Heart left ventricle (tissue), 16 donors: ENCODE measurements at regions not wholly inside any gene's neighbourhood (a gene's known extent, or its start where the extent isn't known, plus 50 kb on each side); places are given as distances from the start of the nearest gene placed in this dataset.
"Not testable (repeated sequence)": the region's sequence is repeated elsewhere in the genome, so short reads cannot be mapped to it uniquely, and the experiment has no call there.

ENCODE experiments used
- ATAC-seq, 4 donors: fragments of 200-7000 bp; cut with Tn5 transposase; one replicate each; pipeline ENCODE4 v1.9.1; 2020 to 2022; ENCODE audit warnings: moderate library complexity in 4 of 4, mild to moderate bottlenecking in 3 of 4, moderate number of reproducible peaks in 1 of 4
- DNase-seq, 5 donors: peaks; one replicate each; pipeline ENCODE4 v3.0.0-alpha.2; 2020
- H3K27ac ChIP-seq, 12 donors: fragments of 200-600 bp; sonication (generic) in 4 of 12; one replicate each; pipeline versions ENCODE4 v1.5.0 to v1.8.0; 2016 to 2022; ENCODE audit warnings: mild to moderate bottlenecking in 2 of 12
- H3K27me3 ChIP-seq, 9 donors: fragments of 200-600 bp; sonication (generic) in 2 of 9; one replicate each; pipeline versions ENCODE4 v1.5.1 to v1.8.0; 2016 to 2022; ENCODE audit warnings: mild to moderate bottlenecking in 3 of 9
- H3K36me3 ChIP-seq, 9 donors: fragments of 200-600 bp; sonication (generic) in 2 of 9; one replicate each; pipeline versions ENCODE4 v1.5.0 to v1.8.0; 2018 to 2022; ENCODE audit warnings: mild to moderate bottlenecking in 2 of 9
- H3K4me1 ChIP-seq, 12 donors: fragments of 200-600 bp; sonication (generic) in 4 of 12; one replicate each; pipeline versions ENCODE4 v1.5.0 to v1.8.0; 2016 to 2022; ENCODE audit warnings: mild to moderate bottlenecking in 3 of 12
- H3K4me3 ChIP-seq, 12 donors: fragments of 200-600 bp; sonication (generic) in 4 of 12; one replicate each; pipeline versions ENCODE4 v1.5.0 to v1.8.0; 2017 to 2022; ENCODE audit warnings: mild to moderate bottlenecking in 9 of 12, moderate library complexity in 4 of 12
- H3K9me3 ChIP-seq, 12 donors: fragments of 200-600 bp; sonication (generic) in 4 of 12; one replicate each; pipeline versions ENCODE4 v1.5.0 to v1.8.0; 2016 to 2022; ENCODE audit warnings: mild to moderate bottlenecking in 1 of 12
- POLR2A ChIP-seq, 2 donors: fragments of 450-650 bp; IDR thresholded peaks; one replicate each; pipeline ENCODE4 v1.6.1; 2017; ENCODE audit warnings: antibody characterized with exemption in 2 of 2, mild to moderate bottlenecking in 2 of 2, moderate library complexity in 2 of 2
- WGBS, 4 donors: extraction: QIAGEN DNeasy Blood & Tissue Kit in 2 of 4; methylation state at CpG; one replicate each; pipeline versions ENCODE4 v1.1.5 to v1.1.7; 2013 to 2018; 5-methylcytosine and 5-hydroxymethylcytosine counted together
- intact Hi-C, 10 donors: fragments of 100-400 bp; cut with DNase I; formaldehyde crosslinking; loops; one replicate each; pipeline versions ENCODE4 v1.11.1 to v1.14.2; 2022
- TF ChIP-seq, protein P1 (sequence below), 12 donors: fragments of 200-600 bp; sonication (generic) in 4 of 12; IDR thresholded peaks; one replicate each; pipeline versions ENCODE4 v1.5.0 to v1.8.0; 2018 to 2022; ENCODE audit warnings: antibody characterized with exemption in 12 of 12, mild to moderate bottlenecking in 5 of 12
- donor health status: ischemic (EF 13 %, LVEDD 7.1; RV severe dilation, severe dysfunction).
- donor health status: healthy with polysubstance abuse.
- donor health status: DM: no; HTN: yes; CAD: no.
- donor health status: DM: no; HTN: no; CAD: no.
- donor health status: ischemic (EF 25% LVEDD 6.9; RV normal size, moderate dysfunction).
- donor health status: ischemic (EF 25% LVEDD 5.7; RV mildly dilated, moderate dysfunction).
- donor health status: healthy.
- donor health status: DM: yes; HTN: yes; CAD: no.
- donor health status: ischemic (EF 35%, LVEDD 5.7; RV mildly dilated, moderate dysfunction).
- donor health status: nonischemic (EF 11% LVEDD 7.7; RV severe dilation, severe dysfunction).
- donor health status: DM: yes; HTN: yes; CAD: no.
- donor health status: PGD.
- donor health status: ischemic (EF 29% LVEDD 5.4; RV normal size, mild dysfunction).
- donor health status: nonischemic (EF 23%, LVEDD 6.1; RV moderate dilation, normal function).

DNA sequence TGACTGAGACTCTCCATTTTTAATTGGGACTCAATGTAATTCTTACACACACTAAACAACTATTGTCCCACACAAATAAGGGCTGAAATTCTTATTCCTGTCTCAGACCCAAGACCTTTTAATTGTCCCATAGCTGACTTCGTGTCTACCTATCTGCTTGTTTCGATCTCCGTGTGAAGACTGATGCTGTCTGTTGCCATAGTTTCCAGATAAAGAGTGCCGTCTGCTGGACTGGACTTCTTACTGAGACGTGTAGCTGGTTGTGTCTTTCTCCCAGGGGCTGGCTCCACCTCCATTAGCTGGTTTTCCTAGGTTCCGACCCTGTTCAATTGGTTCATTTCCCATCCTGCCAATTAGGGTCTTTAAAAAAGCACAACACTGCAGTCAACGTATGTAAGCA, 235.3 kb upstream of the PLXNA2 start:
- TF ChIP-seq, protein P1, sequence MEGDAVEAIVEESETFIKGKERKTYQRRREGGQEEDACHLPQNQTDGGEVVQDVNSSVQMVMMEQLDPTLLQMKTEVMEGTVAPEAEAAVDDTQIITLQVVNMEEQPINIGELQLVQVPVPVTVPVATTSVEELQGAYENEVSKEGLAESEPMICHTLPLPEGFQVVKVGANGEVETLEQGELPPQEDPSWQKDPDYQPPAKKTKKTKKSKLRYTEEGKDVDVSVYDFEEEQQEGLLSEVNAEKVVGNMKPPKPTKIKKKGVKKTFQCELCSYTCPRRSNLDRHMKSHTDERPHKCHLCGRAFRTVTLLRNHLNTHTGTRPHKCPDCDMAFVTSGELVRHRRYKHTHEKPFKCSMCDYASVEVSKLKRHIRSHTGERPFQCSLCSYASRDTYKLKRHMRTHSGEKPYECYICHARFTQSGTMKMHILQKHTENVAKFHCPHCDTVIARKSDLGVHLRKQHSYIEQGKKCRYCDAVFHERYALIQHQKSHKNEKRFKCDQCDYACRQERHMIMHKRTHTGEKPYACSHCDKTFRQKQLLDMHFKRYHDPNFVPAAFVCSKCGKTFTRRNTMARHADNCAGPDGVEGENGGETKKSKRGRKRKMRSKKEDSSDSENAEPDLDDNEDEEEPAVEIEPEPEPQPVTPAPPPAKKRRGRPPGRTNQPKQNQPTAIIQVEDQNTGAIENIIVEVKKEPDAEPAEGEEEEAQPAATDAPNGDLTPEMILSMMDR (IDR thresholded peaks at IDR 0.05), result no peak
- no peak for TF ChIP-seq POLR2A (IDR thresholded peaks at IDR 0.05)
- 65 to 70% (median 66%) methylated on average over 7 of the region's 7 CpGs for WGBS, 4 donors
- Histone ChIP-seq H3K27ac (no peak overlapping the region), H3K9me3 (no peaks in the 10 kb centered on the region), H3K36me3 (no peaks in the 10 kb centered on the region), H3K27me3 (no peaks in the 10 kb centered on the region), H3K4me3 (no peak overlapping the region), H3K4me1 (peaks cover 0 to 24% (median 10%) of the 10 kb centered on the region in 12 donors)
- intact Hi-C loops, result no loop called here
- DNase-seq, result no peak
- ATAC-seq, result no peak

DNA sequence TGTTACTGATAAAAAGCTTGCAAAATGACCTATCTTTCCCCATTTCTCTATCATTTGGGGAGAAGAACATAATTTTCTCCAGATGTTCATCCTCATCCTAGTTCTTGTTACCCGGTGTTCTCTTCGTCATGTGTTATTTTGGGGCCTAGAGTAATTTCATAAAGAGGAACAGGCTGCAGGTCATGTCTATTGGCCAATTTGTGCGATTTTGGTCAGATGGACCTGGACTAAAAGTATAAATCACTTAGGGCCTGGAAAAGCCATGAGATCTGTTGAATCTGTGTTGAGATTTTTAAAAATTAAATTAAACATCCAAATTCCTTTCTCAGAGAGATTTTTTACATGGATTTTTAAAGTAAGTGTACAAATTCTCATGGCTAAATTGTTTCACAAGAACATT, 241.3 kb upstream of the PLXNA2 start:
- DNase-seq, result no peak
- no peak for ATAC-seq
- Histone ChIP-seq H3K4me1 (no peaks in the 10 kb centered on the region), H3K27ac (no peak overlapping the region), H3K9me3 (no peaks in the 10 kb centered on the region), H3K27me3 (no peaks in the 10 kb centered on the region), H3K4me3 (no peak overlapping the region), H3K36me3 (no peaks in the 10 kb centered on the region)
- intact Hi-C loops, result no loop called here
- TF ChIP-seq, protein P1 (IDR thresholded peaks at IDR 0.05), result no peak
- TF ChIP-seq POLR2A (IDR thresholded peaks at IDR 0.05), result no peak
- WGBS, 4 donors, result 91 to 94% (median 93%) methylated on average over 3 of the region's 3 CpGs

DNA sequence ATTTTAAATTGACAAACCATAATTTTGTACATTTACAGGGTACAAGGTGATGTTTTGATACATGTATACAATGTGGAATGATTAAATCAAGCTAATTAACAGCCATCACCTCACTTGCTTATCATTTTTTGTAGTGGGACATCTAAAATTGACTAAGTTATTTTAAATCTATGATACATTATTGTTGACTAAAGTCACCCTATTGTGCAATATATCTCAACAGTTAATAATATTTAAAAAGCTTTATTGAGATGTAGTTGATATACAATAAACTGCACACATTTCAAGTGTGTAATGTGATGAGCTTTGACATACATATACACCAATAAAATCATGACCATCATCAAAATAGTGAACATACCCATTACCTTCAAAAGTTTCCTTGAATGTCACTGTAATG, 242.5 kb upstream of the PLXNA2 start:
- H3K4me3 ChIP-seq, result no peak overlapping the region
- H3K27ac ChIP-seq, result no peak overlapping the region
- DNase-seq (no peak), ATAC-seq (no peak)
- no peaks in the 10 kb centered on the region for H3K36me3 ChIP-seq
- H3K9me3 ChIP-seq, result no peaks in the 10 kb centered on the region
- TF ChIP-seq, protein P1 (IDR thresholded peaks at IDR 0.05), result no peak
- no peak for TF ChIP-seq POLR2A (IDR thresholded peaks at IDR 0.05)
- no peaks in the 10 kb centered on the region for H3K4me1 ChIP-seq
- intact Hi-C loops, result no loop called here
- H3K27me3 ChIP-seq, result no peaks in the 10 kb centered on the region

DNA sequence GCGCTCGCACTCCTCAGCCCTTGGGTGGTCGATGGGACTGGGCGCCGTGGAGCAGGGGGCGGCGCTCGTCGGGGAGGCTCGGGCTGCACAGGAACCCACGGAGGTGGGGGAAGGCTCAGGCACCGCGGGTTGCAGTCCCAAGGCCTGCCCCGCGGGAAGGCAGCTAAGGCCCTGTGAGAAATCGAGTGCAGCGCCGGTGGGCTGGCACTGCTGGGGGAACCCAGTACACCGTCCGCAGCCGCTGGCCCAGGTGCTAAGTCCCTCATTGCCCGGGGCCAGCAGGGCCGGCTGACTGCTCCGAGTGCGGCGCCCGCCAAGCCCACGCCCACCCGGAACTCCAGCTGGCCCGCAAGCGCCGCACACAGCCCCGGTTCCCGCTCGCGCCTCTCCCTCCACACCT, 244.2 kb upstream of the PLXNA2 start:
- H3K4me1 ChIP-seq, H3K9me3 ChIP-seq, H3K27ac ChIP-seq, intact Hi-C loops, H3K4me3 ChIP-seq, ATAC-seq, H3K27me3 ChIP-seq, DNase-seq, H3K36me3 ChIP-seq: not testable (repeated sequence)
- 94 to 99% (median 98%) methylated on average over 24 to 35 of the region's 36 CpGs for WGBS, 4 donors
